Sigmoid colon (tissue), 6 donors: ENCODE measurements at regions not wholly inside any gene's neighbourhood (a gene's known extent, or its start where the extent isn't known, plus 50 kb on each side); places are given as distances from the start of the nearest gene placed in this dataset.
A peak's percentile ranks its signal among the peaks of the same experiment; 100 is the strongest.

ENCODE experiments used
- DNase-seq: peaks from one replicate; pipeline ENCODE4 v3.0.0-alpha.2; 2019
- H3K27ac ChIP-seq, 4 donors: fragments of 200-600 bp; sonication (generic); one replicate each; pipeline ENCODE4 v1.5.1; 2016 to 2019; ENCODE audit warnings: mild to moderate bottlenecking in 1 of 4
- H3K27me3 ChIP-seq, 3 donors: fragments of 200-600 bp; sonication (generic); one replicate each; pipeline ENCODE4 v1.5.1; 2019; ENCODE audit warnings: mild to moderate bottlenecking in 1 of 3
- H3K36me3 ChIP-seq, 4 donors: fragments of 200-600 bp; sonication (generic); one replicate each; pipeline ENCODE4 v1.5.1; 2016 to 2019
- H3K4me1 ChIP-seq, 4 donors: fragments of 200-600 bp; sonication (generic); one replicate each; pipeline ENCODE4 v1.5.1; 2017 to 2019
- H3K4me3 ChIP-seq, 4 donors: fragments of 200-600 bp; sonication (generic); one replicate each; pipeline ENCODE4 v1.5.1; 2017 to 2019; ENCODE audit warnings: mild to moderate bottlenecking in 2 of 4, moderate library complexity in 1 of 4
- H3K9me3 ChIP-seq, 4 donors: fragments of 200-600 bp in 3 of 4; sonication (generic) in 3 of 4; one replicate each; pipeline versions ENCODE4 v1.5.1 to v1.6.1; 2013 to 2019
- CTCF ChIP-seq, 4 experiments: fragments of 450-650 bp in 3 of 4; fragments of 200-600 bp in 1 of 4; IDR thresholded peaks; one replicate each; pipeline ENCODE4 v1.5.1; 2016 to 2019; ENCODE audit warnings: antibody characterized with exemption in 4 of 4, mild to moderate bottlenecking in 3 of 4, moderate library complexity in 2 of 4
- EP300 ChIP-seq, 4 donors: sonication (generic); formaldehyde crosslinking; IDR thresholded peaks; one replicate each; pipeline ENCODE4 v1.6.1; 2017; ENCODE audit warnings: antibody characterized with exemption in 4 of 4
- POLR2A ChIP-seq, 2 donors: fragments of 450-650 bp; IDR thresholded peaks; one replicate each; pipeline ENCODE4 v1.6.1; 2016; ENCODE audit warnings: antibody characterized with exemption in 2 of 2, mild to moderate bottlenecking in 2 of 2, moderate library complexity in 2 of 2
- POLR2AphosphoS5 ChIP-seq, 4 donors: sonication (generic); formaldehyde crosslinking; IDR thresholded peaks; one replicate each; pipeline ENCODE4 v1.6.1; 2017; ENCODE audit warnings: antibody characterized with exemption in 4 of 4
- WGBS, 2 donors: extraction: QIAGEN DNeasy Blood & Tissue Kit; methylation state at CpG; one replicate each; pipeline ENCODE4 v1.1.7; 2013; 5-methylcytosine and 5-hydroxymethylcytosine counted together
- intact Hi-C: fragments of 100-400 bp; cut with DNase I; formaldehyde crosslinking; loops from one replicate; pipeline ENCODE4 v1.15.1; 2023
- donor health status: healthy with polysubstance abuse.
- donor health status: healthy.

- intact Hi-C loops, result no loop called here
- H3K27me3 ChIP-seq, result peaks cover 0 to 4% (median 0%) of the 10 kb centered on the region in 3 donors
- no peaks in the 10 kb centered on the region for H3K36me3 ChIP-seq
- DNase-seq, result no peak
- no peaks in the 10 kb centered on the region for H3K9me3 ChIP-seq
- 54 to 78% methylated on average over 9 of the region's 9 CpGs for WGBS, 2 donors
- TF ChIP-seq POLR2A (IDR thresholded peaks at IDR 0.05) (no peak), EP300 (IDR thresholded peaks at IDR 0.05) (no peak), POLR2AphosphoS5 (IDR thresholded peaks at IDR 0.05) (no peak), CTCF (IDR thresholded peaks at IDR 0.05) (no peak)
- no peaks in the 10 kb centered on the region for H3K4me1 ChIP-seq
- H3K27ac ChIP-seq, result no peak overlapping the region
- no peak overlapping the region for H3K4me3 ChIP-seq
Measured at GRCh38 chr6:167513778-167514177, 188.9 kb downstream of the TTLL2 start.

GRCh38 chr6:167514524-167514923 lies 189.6 kb downstream of the TTLL2 start:
- Histone ChIP-seq H3K4me3 (no peak overlapping the region), H3K27ac (no peak overlapping the region), H3K36me3 (no peaks in the 10 kb centered on the region), H3K27me3 (peaks cover 0 to 4% (median 0%) of the 10 kb centered on the region in 3 donors), H3K9me3 (no peaks in the 10 kb centered on the region), H3K4me1 (no peaks in the 10 kb centered on the region)
- no peak for TF ChIP-seq CTCF (IDR thresholded peaks at IDR 0.05)
- no peak for TF ChIP-seq POLR2AphosphoS5 (IDR thresholded peaks at IDR 0.05)
- TF ChIP-seq POLR2A (IDR thresholded peaks at IDR 0.05), result no peak
- no peak for TF ChIP-seq EP300 (IDR thresholded peaks at IDR 0.05)
- intact Hi-C loops, result no loop called here
- peak; percentile 37 for DNase-seq
- WGBS, 2 donors, result 90% methylated on average over 6 of the region's 6 CpGs

GRCh38 chr6:167515873-167516507 lies 191.1 kb downstream of the TTLL2 start:
- H3K4me1 ChIP-seq, result no peaks in the 10 kb centered on the region
- H3K9me3 ChIP-seq, result no peaks in the 10 kb centered on the region
- no peak for DNase-seq
- H3K27me3 ChIP-seq, result no peaks in the 10 kb centered on the region
- TF ChIP-seq POLR2AphosphoS5 (IDR thresholded peaks at IDR 0.05), result no peak
- no peak for TF ChIP-seq CTCF (IDR thresholded peaks at IDR 0.05)
- TF ChIP-seq EP300 (IDR thresholded peaks at IDR 0.05), result no peak
- no peak for TF ChIP-seq POLR2A (IDR thresholded peaks at IDR 0.05)
- no peak overlapping the region for H3K4me3 ChIP-seq
- no peaks in the 10 kb centered on the region for H3K36me3 ChIP-seq
- WGBS, 2 donors, result 59% methylated on average over 4 of the region's 4 CpGs
- H3K27ac ChIP-seq, result no peak overlapping the region
- intact Hi-C loops, result no loop called here

GRCh38 chr6:167517254-167517916 lies 192.5 kb downstream of the TTLL2 start:
- intact Hi-C loops, result no loop called here
- Histone ChIP-seq H3K36me3 (no peaks in the 10 kb centered on the region), H3K4me1 (no peaks in the 10 kb centered on the region), H3K4me3 (no peak overlapping the region), H3K9me3 (no peaks in the 10 kb centered on the region), H3K27me3 (no peaks in the 10 kb centered on the region), H3K27ac (no peak overlapping the region)
- WGBS, 2 donors, result 74 to 75% methylated on average over 9 of the region's 9 CpGs
- TF ChIP-seq EP300 (IDR thresholded peaks at IDR 0.05) (no peak), CTCF (IDR thresholded peaks at IDR 0.05) (no peak), POLR2AphosphoS5 (IDR thresholded peaks at IDR 0.05) (no peak), POLR2A (IDR thresholded peaks at IDR 0.05) (no peak)
- DNase-seq, result no peak
